Suppressor macrophage treated with lipopolysaccharide for 4 hours (primary cell): ENCODE measurements at regions not wholly inside any gene's neighbourhood (a gene's known extent, or its start where the extent isn't known, plus 50 kb on each side); places are given as distances from the start of the nearest gene placed in this dataset.

Experiments used
- DNase-seq: peaks from one replicate; pipeline ENCODE4 v3.0.0-alpha.2; 2020

DNA sequence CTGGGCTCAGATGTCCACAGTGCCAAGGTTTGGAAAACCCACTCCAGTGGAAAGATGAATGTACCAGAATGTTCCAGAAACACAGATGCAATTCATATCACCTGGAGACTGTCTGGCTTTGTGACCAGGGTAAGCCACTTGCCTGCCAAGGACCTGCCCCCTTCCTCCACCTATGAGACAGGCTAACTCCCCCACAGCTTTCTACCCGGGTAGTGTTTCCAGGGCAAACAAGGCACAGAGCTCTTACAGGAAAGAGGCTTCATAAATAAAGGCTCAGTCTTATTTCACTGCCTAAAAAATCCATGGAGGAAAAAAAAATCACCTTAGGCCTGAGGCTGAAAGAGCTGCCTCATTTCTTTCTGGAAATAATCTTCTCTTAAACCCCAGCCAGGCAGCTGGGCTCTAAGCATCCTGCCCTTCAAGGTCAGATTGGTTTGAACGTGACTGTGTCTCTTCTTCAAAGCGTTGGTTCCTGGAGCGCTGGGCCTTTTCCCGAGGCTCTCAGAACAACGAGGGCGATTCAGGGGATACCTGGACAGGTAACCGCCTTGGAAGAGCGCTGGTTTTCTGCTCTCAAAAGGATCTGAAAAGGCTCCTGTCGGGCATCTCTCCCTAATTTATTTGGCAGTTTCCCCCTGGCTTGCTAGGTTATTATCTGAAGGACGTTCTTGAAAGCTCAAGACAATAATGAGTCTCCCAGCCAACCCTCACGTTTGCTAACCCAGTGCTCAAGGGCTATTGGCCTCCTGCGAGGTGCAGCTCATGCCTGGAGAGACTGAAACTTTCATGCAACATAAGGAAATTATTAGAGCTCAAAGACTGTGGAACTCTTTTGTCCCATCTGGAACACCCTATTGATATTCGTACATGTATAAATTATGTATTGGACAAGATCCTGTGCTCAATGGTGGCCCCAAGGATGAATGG lies 199.2 kb upstream of the PMEPA1 start:
- no peak for DNase-seq

DNA sequence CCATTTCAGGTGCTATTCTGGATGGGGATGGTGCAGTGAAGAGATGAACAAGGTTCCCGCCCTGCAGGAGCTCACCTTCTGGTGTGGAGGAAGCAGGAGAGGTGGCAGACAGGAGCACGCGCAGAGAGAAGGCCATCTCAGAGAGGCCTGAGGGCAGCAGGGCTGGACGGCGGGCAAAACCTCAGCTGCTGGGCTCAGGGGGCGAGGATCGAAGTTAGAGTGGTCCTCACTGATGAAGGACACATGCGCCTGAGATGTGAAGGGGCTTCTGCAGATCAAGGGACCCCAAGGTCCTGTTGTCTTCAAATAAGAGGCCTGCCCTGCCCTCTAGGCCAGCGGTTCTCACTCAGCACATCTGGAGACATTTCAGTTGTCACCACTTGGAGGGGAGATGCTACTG lies 198.4 kb upstream of the PMEPA1 start:
- no peak for DNase-seq

DNA sequence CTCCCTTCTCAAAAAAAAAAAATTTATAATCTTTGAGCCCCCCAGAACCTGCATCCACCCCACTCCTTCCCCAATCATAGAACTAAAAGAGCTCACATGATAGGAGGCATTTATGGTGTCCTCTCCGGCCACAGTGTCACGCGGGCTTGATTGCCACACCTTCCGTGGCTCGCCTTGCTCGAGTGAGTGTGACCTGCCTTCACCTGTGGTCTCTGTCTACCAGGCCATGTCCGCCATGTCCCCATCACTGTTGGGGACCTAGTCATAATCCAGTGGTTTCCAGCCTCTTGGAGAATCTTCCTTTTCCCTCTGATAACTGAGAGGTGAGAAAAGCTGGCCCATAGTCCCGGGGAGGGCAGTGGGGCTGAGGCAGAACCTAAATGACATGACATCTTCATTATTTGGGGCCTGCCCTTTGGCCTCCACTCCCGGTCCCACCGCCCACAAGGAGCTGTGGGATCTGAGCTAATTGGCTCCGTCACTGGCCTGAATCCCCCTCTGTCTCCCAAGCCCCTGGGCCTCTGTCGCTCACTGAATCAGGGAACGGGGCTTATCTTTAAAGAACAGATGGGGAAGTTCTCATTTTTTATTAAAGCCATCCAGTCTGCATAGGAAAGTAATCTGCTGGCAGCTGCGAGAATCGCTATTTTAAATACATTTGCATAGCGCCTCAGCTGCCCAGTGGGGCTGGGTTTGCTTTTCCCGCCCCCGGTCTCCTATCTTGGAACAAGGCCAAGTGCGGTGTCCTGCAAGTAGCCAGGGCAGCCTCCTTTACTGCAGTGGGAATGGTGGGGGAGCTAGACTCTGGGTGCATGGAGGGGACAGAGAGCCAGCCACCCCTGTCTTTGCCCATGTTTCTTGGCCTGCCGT lies 197.6 kb upstream of the PMEPA1 start:
- DNase-seq, result no peak

DNA sequence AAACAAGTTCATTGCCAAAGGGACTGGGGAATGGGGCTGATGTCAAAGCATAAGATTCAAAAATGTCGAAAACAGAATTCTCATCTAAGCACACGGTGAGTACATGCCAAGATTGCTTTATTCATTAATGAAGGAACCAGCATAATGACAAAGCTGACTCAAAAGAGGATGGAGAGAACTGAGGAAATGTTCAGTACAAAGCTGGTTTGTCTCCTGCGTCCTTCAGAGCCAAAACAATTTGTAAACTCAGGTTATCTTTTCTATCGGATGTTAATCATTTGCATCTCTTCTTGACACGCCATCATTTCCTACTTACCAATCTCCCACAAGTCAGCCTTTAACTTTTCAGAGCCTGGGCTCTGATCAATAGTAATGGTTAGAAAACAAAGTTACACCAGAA lies 195.6 kb upstream of the PMEPA1 start:
- no peak for DNase-seq

DNA sequence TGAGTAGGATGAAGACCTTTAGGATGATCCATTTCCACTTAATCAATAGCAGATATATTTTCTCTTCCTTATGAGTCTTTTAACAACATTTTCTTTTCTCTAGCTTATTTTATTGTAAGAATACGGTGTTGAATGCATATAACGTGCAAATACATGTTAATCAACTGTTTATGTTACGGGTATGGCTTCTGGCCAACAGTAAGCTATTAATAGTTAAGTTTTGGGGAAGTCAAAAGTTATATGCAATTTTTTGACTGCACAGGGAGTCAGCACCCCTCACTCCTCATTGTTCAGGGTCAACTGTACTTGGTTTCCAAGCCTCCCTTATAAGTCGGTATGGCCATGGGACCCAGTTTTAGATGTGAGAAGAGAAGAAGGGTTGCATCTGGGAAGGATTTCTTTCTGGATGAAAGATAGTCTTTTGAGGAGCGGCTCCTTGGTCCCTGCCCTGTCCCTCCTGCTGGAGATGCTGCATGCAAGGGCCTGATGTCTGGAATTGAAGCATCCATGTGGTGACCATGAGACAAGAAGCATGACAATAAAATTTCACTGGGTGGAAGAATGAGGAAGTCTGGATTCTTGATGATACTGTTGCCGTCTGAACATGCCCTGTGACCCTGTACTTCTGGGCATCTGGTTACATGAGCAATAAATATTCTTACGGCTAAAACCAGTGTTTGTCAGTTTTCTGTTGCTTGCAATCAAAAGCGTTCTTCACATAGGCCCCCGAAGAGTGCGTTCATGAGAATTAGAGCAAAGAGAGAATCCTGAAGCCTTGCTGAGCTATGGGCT lies 194.7 kb upstream of the PMEPA1 start:
- DNase-seq, result peak; percentile 18

DNA sequence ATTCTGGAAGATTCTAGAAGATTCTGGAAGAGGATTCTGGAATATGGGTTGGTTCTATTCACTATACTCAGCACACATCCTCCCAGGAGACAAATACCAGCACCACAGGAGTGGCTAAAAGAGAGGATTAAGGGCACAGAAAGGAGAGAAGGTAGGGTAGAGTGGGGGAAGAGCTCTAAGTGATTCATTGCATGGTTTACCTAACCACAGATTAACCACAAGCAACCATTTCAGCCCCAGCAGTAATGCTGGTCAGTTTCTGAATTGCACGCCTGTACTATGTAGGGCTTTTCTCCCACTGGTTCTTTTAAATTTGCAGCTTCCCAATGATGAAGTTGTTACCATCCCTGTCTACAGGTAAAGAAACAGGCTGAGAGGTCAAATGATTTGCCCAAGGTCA lies 192.7 kb upstream of the PMEPA1 start:
- DNase-seq, result no peak

DNA sequence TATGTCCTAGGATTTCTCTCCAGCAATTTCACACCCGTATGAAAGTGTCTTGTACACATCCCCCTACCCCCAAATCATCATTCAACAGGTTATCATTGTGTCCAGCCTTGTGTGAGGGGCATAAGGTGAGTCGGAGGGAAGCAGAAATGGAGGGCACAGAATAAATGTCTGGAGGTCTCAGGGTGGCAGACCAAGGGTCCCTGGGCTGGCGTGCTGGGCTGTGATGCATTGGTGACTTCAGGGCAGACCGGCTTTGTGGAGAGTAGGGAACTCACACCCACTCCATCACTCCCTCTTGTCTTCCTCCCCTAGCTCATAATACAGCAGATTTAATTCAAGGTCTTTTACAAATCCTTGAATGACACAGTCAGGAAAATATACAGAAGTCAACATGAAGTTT lies 191.7 kb upstream of the PMEPA1 start:
- no peak for DNase-seq

DNA sequence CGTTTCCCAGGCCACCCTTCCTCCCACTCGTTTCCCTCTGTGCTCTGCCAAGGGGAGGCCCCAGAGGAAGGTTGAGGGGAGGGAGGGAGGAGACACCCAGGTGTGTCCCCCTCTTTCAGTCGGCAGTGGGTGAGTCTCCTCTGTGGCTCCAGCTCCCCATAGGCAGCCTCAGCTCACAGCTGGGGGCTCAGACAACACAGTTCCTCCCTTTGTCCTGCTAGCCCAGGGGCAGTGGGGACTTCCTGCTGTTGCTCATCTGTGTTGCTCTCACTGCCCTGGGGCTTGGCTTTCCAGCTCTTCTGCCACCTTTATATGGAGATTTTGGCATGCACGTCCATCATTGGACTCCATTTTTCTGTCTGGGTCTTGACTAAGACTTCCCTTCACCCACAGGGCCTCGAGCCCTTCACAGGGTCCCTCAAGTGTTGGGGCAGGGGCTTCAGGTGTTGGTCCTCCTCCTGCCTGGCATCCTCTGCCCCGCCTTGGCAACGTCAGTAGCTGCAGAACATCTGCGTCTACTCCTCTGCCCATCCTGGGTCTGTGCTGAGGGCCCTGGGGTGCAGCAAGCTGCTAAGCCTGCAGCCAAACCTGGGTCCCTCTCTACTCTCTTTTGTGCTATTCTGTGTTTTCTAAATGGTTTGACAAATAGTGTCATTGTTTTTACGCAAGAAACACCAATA lies 190.6 kb upstream of the PMEPA1 start:
- DNase-seq, result no peak

DNA sequence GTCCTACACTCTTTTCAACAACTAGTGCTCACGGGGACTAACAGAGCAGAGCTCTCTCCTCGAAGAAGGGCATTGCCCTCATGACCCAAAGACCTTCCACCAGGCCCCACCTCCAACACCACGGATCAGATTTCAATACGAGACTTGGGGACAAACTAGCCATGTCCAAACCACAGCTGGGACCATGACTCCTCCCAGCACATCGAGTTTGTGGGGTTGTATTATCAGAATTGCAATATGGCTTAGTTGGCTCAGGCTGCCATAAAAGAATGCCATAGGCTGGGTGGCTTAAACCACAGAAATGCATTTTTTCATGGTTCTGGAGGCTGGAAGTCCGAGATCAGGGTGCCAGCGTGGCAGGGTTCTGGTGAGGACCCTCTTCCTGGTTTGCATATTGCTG lies 189.7 kb upstream of the PMEPA1 start:
- no peak for DNase-seq

DNA sequence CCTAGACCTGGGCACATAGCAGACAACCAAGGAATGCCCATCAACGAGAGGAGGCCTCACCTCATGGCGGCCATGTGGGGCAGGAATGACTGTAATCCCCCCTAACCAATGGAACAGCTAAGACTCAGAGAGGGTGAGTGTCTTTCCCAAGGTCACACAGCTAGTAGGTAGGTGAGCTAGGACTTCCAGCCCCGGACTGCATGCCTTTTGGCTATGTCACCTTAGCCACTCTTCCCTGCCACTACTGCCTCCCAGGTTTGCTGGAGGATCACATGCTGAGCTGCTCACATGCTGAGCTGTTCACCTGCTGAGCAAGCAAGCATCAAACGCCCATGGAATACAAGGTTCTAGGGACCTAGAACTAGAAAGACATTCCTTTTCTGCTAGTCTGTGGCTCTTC lies 188.5 kb upstream of the PMEPA1 start:
- DNase-seq, result no peak

DNA sequence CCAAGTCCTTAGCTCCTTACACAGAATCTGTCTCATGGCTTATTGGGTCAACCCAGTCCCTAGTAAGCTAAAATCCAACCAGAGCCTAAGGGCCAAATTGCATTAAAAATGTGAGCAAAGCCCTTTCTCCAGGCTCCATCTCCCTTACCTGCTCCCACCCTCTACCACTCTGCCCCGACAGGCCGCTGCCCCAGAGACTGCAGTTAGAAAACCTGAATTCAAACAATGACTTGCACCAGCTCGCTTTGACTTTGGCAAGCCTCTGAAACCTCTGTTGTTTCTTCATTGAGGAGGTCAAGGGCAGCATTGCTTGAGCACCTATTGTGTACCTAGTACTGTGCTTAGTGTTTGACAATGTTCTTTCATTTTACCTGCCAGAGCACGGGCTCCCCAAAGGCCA lies 188.1 kb upstream of the PMEPA1 start:
- no peak for DNase-seq

DNA sequence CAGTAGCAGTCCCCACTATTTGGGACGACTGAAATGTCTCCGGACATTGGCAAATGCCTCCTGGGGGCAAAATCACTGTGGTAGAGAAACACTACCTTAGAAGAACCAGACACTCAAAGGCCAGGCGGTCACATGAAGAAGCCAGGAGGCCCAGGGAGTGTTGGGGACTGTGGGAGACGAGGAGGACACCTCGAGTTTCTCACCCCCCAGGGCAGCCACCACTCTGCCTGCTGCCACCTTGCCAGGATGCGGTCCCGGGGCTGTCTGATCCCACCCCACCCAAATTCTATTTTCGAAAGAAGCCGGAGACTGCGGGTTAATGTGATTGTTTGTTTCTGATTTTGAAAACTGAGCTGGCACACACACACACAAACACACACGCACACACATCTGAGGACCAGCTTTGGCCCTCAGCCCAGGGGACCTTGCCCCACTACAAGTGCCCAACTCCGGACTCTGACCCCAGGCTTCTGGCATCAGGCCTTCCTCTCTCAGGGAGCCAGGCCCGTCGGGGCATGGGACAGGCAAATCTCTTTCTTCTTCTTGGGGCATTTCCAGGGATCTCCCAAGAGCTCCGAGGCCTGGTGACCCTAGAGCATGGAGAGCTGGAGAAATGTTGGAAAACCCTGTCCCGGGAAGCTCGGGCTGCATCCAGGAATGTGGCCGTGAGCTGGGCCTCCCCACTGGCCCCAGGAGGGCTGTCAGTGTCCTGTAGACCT lies 187.5 kb upstream of the PMEPA1 start:
- no peak for DNase-seq

DNA sequence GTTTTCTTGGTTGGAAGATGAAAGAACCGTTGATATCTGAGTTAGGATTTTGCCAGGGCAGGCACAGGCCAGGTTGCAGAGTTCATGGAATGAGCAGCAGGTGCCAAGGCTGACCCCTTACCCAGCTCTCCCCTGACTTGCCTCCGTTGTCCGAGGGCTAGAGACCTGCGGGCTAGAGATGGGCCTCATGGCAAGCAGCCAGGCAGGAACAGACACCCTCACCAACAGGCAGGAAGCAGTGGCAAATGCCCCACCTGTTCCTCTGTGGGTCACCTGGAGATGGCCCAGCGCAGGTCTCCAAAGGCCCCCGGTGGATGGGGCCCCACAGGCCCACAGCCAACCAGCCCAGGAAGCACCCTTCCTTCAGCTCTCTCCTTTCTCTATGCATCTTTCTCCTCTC lies 186.7 kb upstream of the PMEPA1 start:
- DNase-seq, result no peak

DNA sequence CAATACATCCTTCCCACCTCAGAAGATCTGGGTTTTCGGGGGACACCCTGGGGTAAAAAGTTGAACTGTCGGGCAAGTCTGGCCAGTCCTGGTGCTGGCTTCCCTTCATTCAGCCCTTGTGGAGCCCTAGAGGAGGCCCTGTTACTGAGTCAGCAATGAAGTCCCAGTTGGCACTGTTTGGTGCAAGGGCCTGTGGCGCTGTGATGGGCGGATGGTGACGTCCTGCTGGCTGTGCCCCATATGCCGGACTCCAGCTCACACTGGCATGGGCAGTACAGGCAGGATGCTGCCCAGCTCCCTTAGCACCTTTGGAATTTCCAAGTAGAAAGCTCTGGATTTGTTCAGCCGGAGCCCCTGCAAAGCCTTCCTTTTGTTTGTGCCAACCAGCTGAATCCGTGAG lies 186.2 kb upstream of the PMEPA1 start:
- no peak for DNase-seq

DNA sequence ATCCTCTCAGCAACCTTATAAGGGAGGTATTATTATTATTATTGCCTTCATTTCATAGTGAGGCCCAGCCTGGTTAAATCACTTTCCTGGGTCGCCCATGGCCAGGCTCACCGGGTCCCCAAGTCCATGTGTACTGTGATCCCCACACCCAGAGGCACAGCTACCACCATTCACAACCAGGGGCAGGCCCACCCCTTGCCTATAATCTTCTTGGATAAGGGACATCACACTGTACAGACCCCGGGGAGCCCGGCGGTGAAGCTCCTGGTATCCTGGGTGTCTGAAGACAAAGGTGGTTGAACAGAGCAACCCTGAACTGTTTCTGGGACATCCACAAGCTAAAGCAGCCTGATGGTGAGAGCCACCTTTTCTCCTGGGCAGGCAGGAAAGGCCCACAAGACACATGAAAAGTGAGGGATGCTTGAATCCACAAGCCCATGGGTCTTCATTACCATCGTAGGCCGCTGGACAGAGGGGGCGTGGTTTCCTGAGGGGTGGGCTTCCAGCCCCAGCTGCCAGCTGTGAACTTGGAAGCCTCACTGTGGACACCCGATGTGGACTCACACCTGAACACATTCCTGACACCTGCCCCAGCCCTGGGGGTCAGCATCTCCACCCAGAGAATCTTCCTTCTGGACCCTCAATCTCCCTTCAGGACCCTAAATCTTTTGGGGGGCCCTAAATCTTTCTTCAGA lies 185.5 kb upstream of the PMEPA1 start:
- no peak for DNase-seq

DNA sequence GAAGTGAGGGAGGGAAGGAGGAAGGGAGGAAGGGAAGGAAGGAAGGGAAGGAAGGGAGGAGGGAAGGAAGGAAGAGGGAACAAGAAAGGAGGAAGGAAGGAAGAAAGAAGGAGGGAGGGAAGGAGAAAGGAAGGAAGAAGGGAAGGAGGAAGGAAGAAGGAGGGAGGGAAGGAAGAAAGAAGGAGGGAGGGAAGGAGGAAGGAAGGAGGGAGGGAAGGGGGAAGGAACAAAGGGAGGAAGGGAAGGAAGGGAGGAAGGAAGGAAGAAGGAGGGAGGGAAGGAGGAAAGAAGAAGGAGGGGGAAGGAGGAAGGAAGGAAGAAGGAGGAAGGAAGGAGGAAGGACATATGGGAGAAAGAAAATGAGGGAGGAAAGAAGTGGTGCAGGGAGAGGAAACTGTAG lies 184.7 kb upstream of the PMEPA1 start:
- no peak for DNase-seq

DNA sequence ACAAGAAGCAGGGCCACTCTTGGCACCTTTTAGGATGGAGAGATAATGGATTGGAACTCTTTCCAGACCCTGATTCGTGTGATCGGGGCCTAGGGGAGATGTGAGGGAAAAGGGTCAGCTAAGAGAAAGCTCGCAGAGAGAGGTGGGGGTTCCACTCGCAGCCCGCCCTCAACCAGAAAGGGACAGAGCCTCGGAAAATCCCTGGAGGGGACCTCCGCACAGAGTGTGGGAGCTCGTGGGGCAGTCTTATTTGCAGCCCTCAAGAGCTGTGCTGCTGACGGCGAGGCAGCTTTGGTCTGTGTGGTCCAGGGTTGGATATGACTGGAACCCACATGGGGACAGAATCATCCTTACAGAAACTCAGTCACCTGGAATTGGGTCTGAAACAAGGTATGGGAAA lies 184.3 kb upstream of the PMEPA1 start:
- no peak for DNase-seq

DNA sequence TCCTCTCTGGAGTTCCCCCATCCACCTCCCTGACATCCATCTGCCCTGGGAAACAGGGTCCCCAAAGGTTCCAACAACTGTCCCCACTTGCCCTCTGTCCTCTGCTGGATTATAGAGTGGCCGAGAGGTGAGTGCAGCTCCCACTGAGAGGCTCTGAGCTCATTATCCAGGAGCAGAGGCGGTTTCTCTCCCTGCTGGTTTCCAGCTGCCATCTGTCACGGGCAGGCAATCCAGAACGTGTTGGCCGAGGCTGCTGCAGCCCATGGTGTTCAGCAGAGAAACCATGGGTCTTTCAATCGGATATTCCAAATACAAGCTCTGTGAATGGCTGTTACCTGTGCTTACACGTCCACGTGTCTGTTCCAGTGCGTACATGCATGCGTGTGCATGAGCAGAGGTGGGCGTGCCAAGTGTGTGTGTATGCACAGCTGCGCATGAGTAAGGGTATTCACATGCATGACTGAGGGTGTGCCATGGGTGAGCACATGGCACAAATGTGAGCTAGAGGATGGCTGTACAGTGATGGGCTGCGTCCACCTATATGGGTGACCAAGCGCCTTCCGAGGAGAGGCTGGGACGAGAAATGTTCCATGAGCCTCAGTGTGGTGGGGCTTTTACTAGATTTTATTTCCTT lies 183.7 kb upstream of the PMEPA1 start:
- DNase-seq, result no peak

DNA sequence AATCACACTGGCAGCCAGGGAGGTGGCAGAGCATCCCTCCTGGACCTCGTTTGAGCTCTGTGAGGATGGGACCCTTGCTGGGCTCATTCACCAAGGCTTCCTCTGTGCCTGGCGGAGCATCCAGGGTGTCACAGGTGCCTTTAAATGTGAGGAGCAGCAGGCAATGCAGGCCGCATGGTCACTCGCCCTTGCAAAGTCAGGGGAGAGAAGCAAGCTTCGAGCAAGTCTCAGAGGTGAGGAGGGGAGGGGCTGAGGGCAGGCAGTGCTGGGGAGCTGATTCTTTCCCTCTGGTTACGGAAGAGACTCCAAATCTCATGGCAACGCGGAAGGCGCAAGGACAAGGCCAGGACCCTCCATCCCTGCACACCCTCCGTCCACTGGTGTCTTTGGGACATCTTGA lies 182.7 kb upstream of the PMEPA1 start:
- DNase-seq, result no peak

DNA sequence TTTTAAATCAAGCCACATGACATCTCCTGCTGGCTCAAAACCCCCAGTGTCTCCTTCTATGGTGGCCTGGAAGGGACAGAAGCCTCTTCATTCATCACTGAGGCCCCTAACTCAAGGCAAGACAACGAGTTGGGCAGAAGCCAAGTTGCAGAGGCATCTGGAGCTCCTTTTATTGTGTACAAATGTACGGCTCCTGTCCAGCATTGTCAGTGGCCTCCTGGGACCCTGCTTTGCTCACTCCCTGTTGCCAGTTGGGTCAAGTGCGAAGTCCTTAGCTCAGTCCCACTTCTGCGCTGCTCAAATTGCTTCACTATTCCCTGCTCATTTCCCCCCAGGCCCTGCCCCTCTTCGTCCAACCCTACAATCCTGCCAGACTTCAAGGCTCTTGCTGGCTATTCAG lies 181.2 kb upstream of the PMEPA1 start:
- DNase-seq, result no peak
